Uterus (tissue), 3 donors: ENCODE measurements at regions not wholly inside any gene's neighbourhood (a gene's known extent, or its start where the extent isn't known, plus 50 kb on each side); places are given as distances from the start of the nearest gene placed in this dataset.

Experiments used
- DNase-seq, 2 donors: peaks; one replicate each; pipeline ENCODE4 v3.0.0-alpha.2; 2019 to 2020
- H3K27ac ChIP-seq, 2 donors: fragments of 200-600 bp; sonication (generic); 1 replicate in 1 of 2; 2 replicates in 1 of 2; pipeline ENCODE4 v1.5.1; 2016 to 2018
- H3K27me3 ChIP-seq, 2 donors: fragments of 200-600 bp; sonication (generic); one replicate each; pipeline ENCODE4 v1.5.1; 2018 to 2019; ENCODE audit warnings: control low read depth in 1 of 2
- H3K36me3 ChIP-seq, 2 donors: fragments of 200-600 bp; sonication (generic); one replicate each; pipeline ENCODE4 v1.5.1; 2019; ENCODE audit warnings: control low read depth in 1 of 2
- H3K4me1 ChIP-seq, 2 donors: fragments of 200-600 bp; sonication (generic); one replicate each; pipeline ENCODE4 v1.5.1; 2018 to 2019; ENCODE audit warnings: control low read depth in 1 of 2
- H3K4me3 ChIP-seq, 2 donors: fragments of 200-600 bp; sonication (generic); 1 replicate in 1 of 2; 2 replicates in 1 of 2; pipeline ENCODE4 v1.5.1; 2018 to 2019; ENCODE audit warnings: mild to moderate bottlenecking in 1 of 2
- H3K9me3 ChIP-seq, 2 donors: fragments of 200-600 bp; sonication (generic); one replicate each; pipeline ENCODE4 v1.5.1; 2019; ENCODE audit warnings: control low read depth in 1 of 2
- CTCF ChIP-seq, 4 experiments: fragments of 200-600 bp in 2 of 4; fragments of 450-650 bp in 2 of 4; sonication (generic) in 2 of 4; IDR thresholded peaks; one replicate each; pipeline ENCODE4 v1.5.1; 2016 to 2019; ENCODE audit warnings: antibody characterized with exemption in 4 of 4, mild to moderate bottlenecking in 2 of 4, moderate library complexity in 1 of 4
- POLR2A ChIP-seq, 2 donors: fragments of 450-650 bp; IDR thresholded peaks; one replicate each; pipeline ENCODE4 v1.6.1; 2016; ENCODE audit warnings: antibody characterized with exemption in 2 of 2, mild to moderate bottlenecking in 1 of 2, moderate library complexity in 1 of 2
- intact Hi-C: fragments of 100-400 bp; cut with DNase I; formaldehyde crosslinking; loops from one replicate; pipeline ENCODE4 v1.15.1; 2023; ENCODE audit warnings: low total_unique reads
- donor health status: DM: yes; HTN: yes; CAD: no.

- no peak for DNase-seq
- Histone ChIP-seq H3K4me3 (no peak overlapping the region), H3K9me3 (no peaks in the 10 kb centered on the region), H3K4me1 (no peaks in the 10 kb centered on the region), H3K27ac (no peak overlapping the region), H3K36me3 (no peaks in the 10 kb centered on the region), H3K27me3 (no peaks in the 10 kb centered on the region)
- no peak for TF ChIP-seq CTCF (IDR thresholded peaks at IDR 0.05)
- TF ChIP-seq POLR2A (IDR thresholded peaks at IDR 0.05), result no peak
- intact Hi-C loops, result no loop called here
Measured at GRCh38 chr2:240340361-240340761, 95.1 kb upstream of the GPC1 start.

- H3K27ac ChIP-seq, result no peak overlapping the region
- intact Hi-C loops, result no loop called here
- DNase-seq, result no peak
Measured at GRCh38 chr2:240341064-240341463, 94.4 kb upstream of the GPC1 start.

GRCh38 chr2:240343548-240343947 lies 91.9 kb upstream of the GPC1 start:
- intact Hi-C loops, result no loop called here
- no peak for DNase-seq
- Histone ChIP-seq H3K4me3 (no peak overlapping the region), H3K27me3 (no peaks in the 10 kb centered on the region), H3K9me3 (no peaks in the 10 kb centered on the region), H3K27ac (no peak overlapping the region), H3K4me1 (no peaks in the 10 kb centered on the region), H3K36me3 (no peaks in the 10 kb centered on the region)
- no peak for TF ChIP-seq CTCF (IDR thresholded peaks at IDR 0.05)
- no peak for TF ChIP-seq POLR2A (IDR thresholded peaks at IDR 0.05)

More at GRCh38 chr2:240341064-240341463, 94.4 kb upstream of the GPC1 start:
- Histone ChIP-seq H3K36me3 (no peaks in the 10 kb centered on the region), H3K9me3 (no peaks in the 10 kb centered on the region), H3K4me3 (no peak overlapping the region), H3K4me1 (no peaks in the 10 kb centered on the region), H3K27me3 (no peaks in the 10 kb centered on the region)
- no peak for TF ChIP-seq POLR2A (IDR thresholded peaks at IDR 0.05)

GRCh38 chr2:240344904-240345303 lies 90.6 kb upstream of the GPC1 start:
- no peak overlapping the region for H3K4me3 ChIP-seq
- TF ChIP-seq CTCF (IDR thresholded peaks at IDR 0.05), result no peak
- TF ChIP-seq POLR2A (IDR thresholded peaks at IDR 0.05), result no peak
- no peak for DNase-seq
- no peak overlapping the region for H3K27ac ChIP-seq
- H3K36me3 ChIP-seq, result no peaks in the 10 kb centered on the region
- no peaks in the 10 kb centered on the region for H3K4me1 ChIP-seq
- H3K27me3 ChIP-seq, result no peaks in the 10 kb centered on the region
- no peaks in the 10 kb centered on the region for H3K9me3 ChIP-seq
- intact Hi-C loops, result no loop called here

GRCh38 chr2:240346015-240346752 lies 89.3 kb upstream of the GPC1 start:
- no peaks in the 10 kb centered on the region for H3K36me3 ChIP-seq
- no peak for TF ChIP-seq CTCF (IDR thresholded peaks at IDR 0.05)
- no peak for TF ChIP-seq POLR2A (IDR thresholded peaks at IDR 0.05)
- H3K27me3 ChIP-seq, result no peaks in the 10 kb centered on the region
- DNase-seq, result no peak
- H3K4me1 ChIP-seq, result no peaks in the 10 kb centered on the region
- H3K4me3 ChIP-seq, result no peak overlapping the region
- intact Hi-C loops, result no loop called here
- no peak overlapping the region for H3K27ac ChIP-seq
- no peaks in the 10 kb centered on the region for H3K9me3 ChIP-seq
